Lung microvascular endothelial cell (primary cell): ENCODE measurements at regions not wholly inside any gene's neighbourhood (a gene's known extent, or its start where the extent isn't known, plus 50 kb on each side); places are given as distances from the start of the nearest gene placed in this dataset.
"Not testable (repeated sequence)": the region's sequence is repeated elsewhere in the genome, so short reads cannot be mapped to it uniquely, and the experiment has no call there.

ENCODE experiments used
- DNase-seq, 2 donors: peaks; one replicate each; pipeline versions ENCODE4 v3.0.0 to v3.0.0-alpha.2; 2010; ENCODE audit warnings: low read depth in 2 of 2

GRCh38 chr7:16369855-16370254, 51.5 kb downstream of the CRPPA start:
- no peak for DNase-seq

GRCh38 chr7:16369309-16369708, 52.0 kb downstream of the CRPPA start:
- DNase-seq: not testable (repeated sequence)

- no peak for DNase-seq
Observed at GRCh38 chr7:16368885-16369284, 52.5 kb downstream of the CRPPA start.

GRCh38 chr7:16367115-16367514, 54.2 kb downstream of the CRPPA start:
- DNase-seq: no peak

- no peak for DNase-seq
Observed at GRCh38 chr7:16365952-16366351, 55.4 kb downstream of the CRPPA start.

GRCh38 chr7:16365177-16365576, 56.2 kb downstream of the CRPPA start:
- DNase-seq: no peak

GRCh38 chr7:16359216-16359615, 62.1 kb downstream of the CRPPA start:
- no peak for DNase-seq

- no peak for DNase-seq
Observed at GRCh38 chr7:16357921-16358320, 63.4 kb downstream of the CRPPA start.

- no peak for DNase-seq
Observed at GRCh38 chr7:16357474-16357873, 63.9 kb downstream of the CRPPA start.

- DNase-seq: no peak
Observed at GRCh38 chr7:16356301-16356958, 64.9 kb downstream of the CRPPA start.

GRCh38 chr7:16354573-16354972, 66.8 kb downstream of the CRPPA start:
- DNase-seq: no peak

GRCh38 chr7:16353226-16353625, 68.1 kb downstream of the CRPPA start:
- DNase-seq: no peak

- DNase-seq: no peak
Observed at GRCh38 chr7:16350634-16351033, 70.7 kb downstream of the CRPPA start.

GRCh38 chr7:16348251-16348650, 73.1 kb downstream of the CRPPA start:
- DNase-seq: no peak

GRCh38 chr7:16347827-16348192, 73.5 kb downstream of the CRPPA start:
- no peak for DNase-seq

GRCh38 chr7:16347066-16347826, 74.1 kb downstream of the CRPPA start:
- DNase-seq: no peak

GRCh38 chr7:16345979-16346958, 75.1 kb downstream of the CRPPA start:
- peak in 1 of 2 donors; percentile 10 for DNase-seq

GRCh38 chr7:16344927-16345326, 76.4 kb downstream of the CRPPA start:
- DNase-seq: no peak

GRCh38 chr7:16343612-16344011, 77.7 kb downstream of the CRPPA start:
- DNase-seq: no peak

GRCh38 chr7:16338065-16338464, 83.3 kb downstream of the CRPPA start:
- DNase-seq: no peak

GRCh38 chr7:16326106-16326505, 95.2 kb downstream of the CRPPA start:
- DNase-seq: no peak

- DNase-seq: no peak
Observed at GRCh38 chr7:16323313-16323712, 98.0 kb downstream of the CRPPA start.
